ENCODE measurements at regions not wholly inside any gene's neighbourhood (a gene's known extent, or its start where the extent isn't known, plus 50 kb on each side); places are given as distances from the start of the nearest gene placed in this dataset.

- TF ChIP-seq CTCF (IDR thresholded peaks at IDR 0.05) (no peak), POLR2AphosphoS5 (IDR thresholded peaks at IDR 0.05) (no peak)
Measured at GRCh38 chr1:201693890-201694607, 134.9 kb upstream of the IPO9 start.
